ENCODE measurements at regions not wholly inside any gene's neighbourhood (a gene's known extent, or its start where the extent isn't known, plus 50 kb on each side); places are given as distances from the start of the nearest gene placed in this dataset.
"Not testable (repeated sequence)": the region's sequence is repeated elsewhere in the genome, so short reads cannot be mapped to it uniquely, and the experiment has no call there.

- Mint-ChIP-seq H3K4me1 (peaks cover 27% of the 10 kb centered on the region), H3K27ac (no peak overlapping the region), H3K27me3 (ENCODE audit: low read depth) (no peaks in the 10 kb centered on the region), H3K4me3 (no peak overlapping the region), H3K9me3 (no peaks in the 10 kb centered on the region), H3K36me3 (no peaks in the 10 kb centered on the region)
- no peak for DNase-seq (ENCODE audit: low spot score in 2 of 2, unreplicated experiment in 2 of 2)
- TF ChIP-seq CTCF (IDR thresholded peaks at IDR 0.05; ENCODE audit: unreplicated experiment): no peak
Measured at GRCh38 chr5:84869675-84870074, 485.0 kb upstream of the EDIL3 start.

DNA sequence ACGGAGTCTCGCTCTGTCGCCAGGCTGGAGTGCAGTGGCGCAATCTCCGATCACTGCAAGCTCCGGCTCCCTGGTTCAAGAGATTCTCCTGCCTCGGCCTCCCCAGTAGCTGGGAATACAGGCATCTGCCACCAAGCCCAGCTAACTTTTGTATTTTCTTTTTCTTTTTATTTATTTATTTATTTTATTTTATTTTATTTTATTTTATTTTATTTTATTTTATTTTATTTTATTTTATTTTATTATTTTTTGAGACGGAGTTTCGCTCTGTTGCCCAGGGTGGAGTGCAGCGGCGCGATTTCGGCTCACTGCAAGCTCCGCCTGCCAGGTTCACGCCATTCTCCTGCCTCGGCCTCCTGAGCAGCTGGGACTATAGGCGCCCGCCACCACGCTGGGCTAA, 479.3 kb upstream of the EDIL3 start:
- H3K27me3 Mint-ChIP-seq (ENCODE audit: low read depth); H3K9me3 Mint-ChIP-seq; H3K4me3 Mint-ChIP-seq; DNase-seq (ENCODE audit: low spot score in 2 of 2, unreplicated experiment in 2 of 2); H3K27ac Mint-ChIP-seq; H3K36me3 Mint-ChIP-seq: not testable (repeated sequence)
- H3K4me1 Mint-ChIP-seq: peaks cover 25% of the 10 kb centered on the region

GRCh38 chr5:84863020-84863419, 478.3 kb upstream of the EDIL3 start:
- Mint-ChIP-seq H3K36me3 (no peaks in the 10 kb centered on the region), H3K4me3 (no peak overlapping the region), H3K27me3 (ENCODE audit: low read depth) (no peaks in the 10 kb centered on the region), H3K4me1 (peaks cover 28% of the 10 kb centered on the region), H3K27ac (no peak overlapping the region), H3K9me3 (no peaks in the 10 kb centered on the region)
- TF ChIP-seq CTCF (IDR thresholded peaks at IDR 0.05; ENCODE audit: unreplicated experiment): no peak
- no peak for DNase-seq (ENCODE audit: low spot score in 2 of 2, unreplicated experiment in 2 of 2)

- no peaks in the 10 kb centered on the region for H3K27me3 Mint-ChIP-seq (ENCODE audit: low read depth)
Measured at GRCh38 chr5:84862132-84862531, 477.5 kb upstream of the EDIL3 start.

DNA sequence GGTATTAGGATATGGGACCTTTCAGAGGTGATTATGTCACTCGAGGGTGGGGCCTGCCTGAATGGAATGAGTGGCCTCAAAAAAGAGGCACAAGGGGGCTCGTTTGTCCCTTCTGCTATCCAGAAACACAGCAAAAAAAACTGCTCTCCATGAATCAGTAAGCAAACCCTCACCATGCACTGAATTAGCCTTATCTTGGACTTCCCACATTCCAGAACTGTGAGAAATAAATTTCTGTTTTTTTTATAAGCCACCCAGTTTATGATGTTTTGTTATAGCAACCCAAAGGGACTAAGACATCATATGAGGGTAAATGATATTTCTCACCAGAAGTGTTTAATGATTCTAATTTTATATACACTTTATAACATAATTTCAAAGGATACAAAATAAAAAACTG, 476.6 kb upstream of the EDIL3 start:
- no peak for DNase-seq (ENCODE audit: low spot score in 2 of 2, unreplicated experiment in 2 of 2)
- Mint-ChIP-seq H3K4me3 (no peak overlapping the region), H3K4me1 (peaks cover 13% of the 10 kb centered on the region), H3K9me3 (peaks cover 12% of the 10 kb centered on the region), H3K27me3 (ENCODE audit: low read depth) (no peaks in the 10 kb centered on the region), H3K36me3 (no peaks in the 10 kb centered on the region), H3K27ac (no peak overlapping the region)
- no peak for TF ChIP-seq CTCF (IDR thresholded peaks at IDR 0.05; ENCODE audit: unreplicated experiment)

More at GRCh38 chr5:84862132-84862531, 477.5 kb upstream of the EDIL3 start:
- no peak for TF ChIP-seq CTCF (IDR thresholded peaks at IDR 0.05; ENCODE audit: unreplicated experiment)
- DNase-seq (ENCODE audit: low spot score in 2 of 2, unreplicated experiment in 2 of 2): no peak
- peaks cover 20% of the 10 kb centered on the region for H3K4me1 Mint-ChIP-seq
- H3K4me3 Mint-ChIP-seq: no peak overlapping the region
- no peaks in the 10 kb centered on the region for H3K36me3 Mint-ChIP-seq
- H3K27ac Mint-ChIP-seq: no peak overlapping the region
- peaks cover 4% of the 10 kb centered on the region for H3K9me3 Mint-ChIP-seq

GRCh38 chr5:84859056-84859455, 474.4 kb upstream of the EDIL3 start:
- Mint-ChIP-seq H3K36me3 (no peaks in the 10 kb centered on the region), H3K27ac (no peak overlapping the region), H3K9me3 (peaks cover 18% of the 10 kb centered on the region), H3K4me1 (peaks cover 7% of the 10 kb centered on the region), H3K27me3 (ENCODE audit: low read depth) (no peaks in the 10 kb centered on the region), H3K4me3 (no peak overlapping the region)
- DNase-seq (ENCODE audit: low spot score in 2 of 2, unreplicated experiment in 2 of 2): no peak
- TF ChIP-seq CTCF (IDR thresholded peaks at IDR 0.05; ENCODE audit: unreplicated experiment): no peak
